LNCaP clone FGC (cell line): ENCODE measurements at regions not wholly inside any gene's neighbourhood (a gene's known extent, or its start where the extent isn't known, plus 50 kb on each side); places are given as distances from the start of the nearest gene placed in this dataset.

Experiments
- DNase-seq: peaks from one replicate; pipeline ENCODE4 v3.0.0-alpha.2; 2011; ENCODE audit warnings: low read depth
- H3K4me3 ChIP-seq: 2 replicates; pipeline ENCODE4 v1.5.1; 2011; ENCODE audit warnings: mild to moderate bottlenecking, low read depth, low read length, control low read depth
- TF ChIP-seq, protein P1 (sequence below): IDR thresholded peaks from 2 replicates; pipeline ENCODE4 v1.5.1; 2012; ENCODE audit warnings: mild to moderate bottlenecking; ENCODE audit not compliant: control insufficient read depth, insufficient read depth; ENCODE audit errors: extremely low read depth

DNA sequence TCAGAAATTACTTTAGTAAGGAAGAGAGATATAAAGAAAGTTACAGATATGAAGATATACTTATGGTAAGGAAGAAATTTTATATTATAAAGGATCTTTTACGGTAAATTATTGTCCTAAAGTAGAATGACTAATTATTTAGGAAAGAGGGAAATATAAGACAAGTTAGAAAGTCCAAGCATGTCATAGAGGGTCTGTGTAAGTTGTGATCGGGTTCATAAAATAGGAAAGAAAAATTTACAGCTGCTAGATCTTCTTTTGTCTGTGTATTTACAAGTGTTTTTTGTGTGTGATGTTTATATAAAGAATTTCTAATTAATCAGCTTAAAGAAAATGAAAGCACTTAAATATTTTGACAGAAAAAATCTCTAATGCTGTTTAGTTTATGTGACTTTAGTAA lies 1054.9 kb upstream of the DIAPH2 start:
- TF ChIP-seq, protein P1, sequence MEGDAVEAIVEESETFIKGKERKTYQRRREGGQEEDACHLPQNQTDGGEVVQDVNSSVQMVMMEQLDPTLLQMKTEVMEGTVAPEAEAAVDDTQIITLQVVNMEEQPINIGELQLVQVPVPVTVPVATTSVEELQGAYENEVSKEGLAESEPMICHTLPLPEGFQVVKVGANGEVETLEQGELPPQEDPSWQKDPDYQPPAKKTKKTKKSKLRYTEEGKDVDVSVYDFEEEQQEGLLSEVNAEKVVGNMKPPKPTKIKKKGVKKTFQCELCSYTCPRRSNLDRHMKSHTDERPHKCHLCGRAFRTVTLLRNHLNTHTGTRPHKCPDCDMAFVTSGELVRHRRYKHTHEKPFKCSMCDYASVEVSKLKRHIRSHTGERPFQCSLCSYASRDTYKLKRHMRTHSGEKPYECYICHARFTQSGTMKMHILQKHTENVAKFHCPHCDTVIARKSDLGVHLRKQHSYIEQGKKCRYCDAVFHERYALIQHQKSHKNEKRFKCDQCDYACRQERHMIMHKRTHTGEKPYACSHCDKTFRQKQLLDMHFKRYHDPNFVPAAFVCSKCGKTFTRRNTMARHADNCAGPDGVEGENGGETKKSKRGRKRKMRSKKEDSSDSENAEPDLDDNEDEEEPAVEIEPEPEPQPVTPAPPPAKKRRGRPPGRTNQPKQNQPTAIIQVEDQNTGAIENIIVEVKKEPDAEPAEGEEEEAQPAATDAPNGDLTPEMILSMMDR, result no peak
- DNase-seq, result no peak
- H3K4me3 ChIP-seq, result no peak overlapping the region

DNA sequence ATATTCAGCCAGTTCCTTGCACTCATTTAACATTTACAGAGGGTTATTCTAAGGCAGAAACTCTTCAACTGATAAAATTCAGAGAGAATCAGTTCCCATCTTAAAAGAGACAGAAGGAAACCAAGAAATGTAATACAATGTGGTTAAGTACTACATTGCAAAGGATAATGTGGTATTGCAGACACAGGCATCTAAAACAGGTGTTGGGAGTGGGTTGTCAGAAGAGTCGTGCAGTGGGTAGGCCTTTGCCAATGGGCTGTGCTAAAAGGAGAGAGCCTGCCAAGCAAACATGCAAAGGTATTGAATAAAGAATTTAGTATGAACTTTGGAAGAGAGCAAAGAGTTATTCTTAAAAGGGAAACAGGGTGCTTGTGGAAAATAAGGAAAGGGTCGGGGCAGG lies 1044.4 kb upstream of the DIAPH2 start:
- TF ChIP-seq, protein P1, result no peak
- DNase-seq, result no peak
- no peak overlapping the region for H3K4me3 ChIP-seq

DNA sequence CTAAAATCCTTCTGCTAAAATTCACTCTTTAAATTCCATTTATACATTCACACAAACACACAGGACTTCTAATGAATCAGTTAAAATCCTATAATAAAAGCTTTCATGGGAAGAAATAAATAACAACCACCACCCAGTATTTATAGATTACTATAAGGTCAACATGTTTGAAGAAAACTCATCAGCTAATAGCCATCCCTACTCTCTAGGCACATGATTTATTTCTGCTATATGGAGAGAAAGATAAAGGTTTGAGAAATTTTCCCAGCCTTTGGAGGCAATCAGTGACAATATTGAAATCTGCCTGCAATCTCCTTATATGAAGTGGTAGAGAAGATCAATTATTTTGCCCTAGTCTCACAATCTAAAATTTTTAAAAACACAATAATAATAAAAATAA lies 1038.9 kb upstream of the DIAPH2 start:
- no peak overlapping the region for H3K4me3 ChIP-seq
- TF ChIP-seq, protein P1, result no peak
- DNase-seq, result no peak

DNA sequence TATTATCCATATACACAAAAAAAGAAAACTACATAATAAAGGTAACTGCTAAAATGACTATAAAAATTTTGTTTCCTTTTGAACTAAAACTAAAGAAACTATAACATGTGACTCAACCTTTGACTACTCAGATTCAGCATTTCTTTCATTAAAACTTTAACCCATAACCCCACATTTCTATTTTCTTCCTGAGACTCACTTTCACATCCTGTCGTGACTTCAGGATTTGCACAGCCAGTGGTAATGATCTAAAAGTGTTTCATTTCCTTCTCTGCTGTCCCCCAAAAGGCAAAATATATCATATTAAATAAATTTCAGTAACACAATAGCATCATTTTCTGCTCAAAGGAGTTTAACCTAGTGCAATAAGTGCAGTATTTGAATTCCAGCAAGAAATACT lies 1022.4 kb upstream of the DIAPH2 start:
- TF ChIP-seq, protein P1, result no peak
- H3K4me3 ChIP-seq, result no peak overlapping the region
- no peak for DNase-seq

DNA sequence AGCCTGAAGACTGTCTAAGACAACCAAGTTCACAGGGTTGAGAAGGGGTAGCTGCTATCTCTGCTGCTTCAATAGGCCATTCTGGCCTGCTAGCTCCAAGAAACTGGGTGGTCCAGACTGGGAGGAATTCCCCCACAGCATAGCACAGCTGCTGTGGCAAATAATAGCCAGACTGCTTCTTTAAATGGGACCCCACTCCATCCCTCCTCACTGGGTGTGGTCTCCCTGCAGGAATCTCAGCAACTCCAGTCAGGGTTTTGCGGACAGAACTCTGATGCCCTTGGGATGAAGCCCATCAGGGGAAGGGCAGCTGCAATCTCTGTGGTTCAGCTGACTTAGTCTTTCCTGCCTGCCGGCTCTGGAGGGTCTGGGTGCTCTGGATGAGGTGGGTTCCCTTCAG lies 1018.6 kb upstream of the DIAPH2 start:
- DNase-seq, result no peak
- TF ChIP-seq, protein P1, result no peak

DNA sequence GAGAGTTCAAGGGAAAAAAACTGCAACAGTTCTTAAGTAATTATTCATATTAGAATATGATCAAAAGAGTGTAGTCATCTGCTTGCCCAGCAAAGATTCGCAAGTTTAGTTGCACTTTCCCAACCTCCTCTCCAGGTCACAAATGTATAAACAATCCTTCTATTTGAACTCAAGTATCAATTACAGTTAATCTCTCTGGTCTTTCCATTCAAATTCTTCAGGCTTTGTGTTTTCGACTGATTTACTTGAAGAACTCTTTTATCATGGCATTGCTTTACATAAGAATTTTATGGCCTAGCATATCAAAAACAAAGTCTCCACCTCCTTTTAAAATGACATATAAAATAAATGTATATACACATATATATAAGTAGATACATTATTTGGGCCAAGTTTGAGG lies 1009.6 kb upstream of the DIAPH2 start:
- DNase-seq, result no peak
- no peak overlapping the region for H3K4me3 ChIP-seq
- TF ChIP-seq, protein P1, result no peak

More for the DNA sequence above, 1018.6 kb upstream of the DIAPH2 start:
- H3K4me3 ChIP-seq, result no peak overlapping the region

DNA sequence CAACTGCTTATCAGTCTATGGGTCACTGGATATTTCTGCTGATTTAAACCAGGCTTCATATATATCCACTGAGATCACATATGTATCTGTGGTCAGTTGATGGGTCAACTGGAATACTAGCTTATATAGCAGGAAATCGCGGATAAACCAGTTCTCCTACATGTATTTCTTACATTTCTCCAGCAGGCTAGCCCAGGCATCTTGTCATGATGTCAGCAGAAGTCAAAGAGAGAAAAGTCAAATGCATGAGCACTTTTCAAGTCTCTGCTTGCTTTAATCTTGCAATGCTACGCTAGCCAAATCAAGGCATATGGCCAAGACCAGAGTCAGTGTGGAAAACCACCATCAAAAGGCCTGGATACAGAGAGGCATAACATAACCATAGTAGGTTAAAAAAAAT lies 1008.8 kb upstream of the DIAPH2 start:
- H3K4me3 ChIP-seq, result no peak overlapping the region
- TF ChIP-seq, protein P1, result no peak
- no peak for DNase-seq
